A673 (cell line): ENCODE measurements at regions not wholly inside any gene's neighbourhood (a gene's known extent, or its start where the extent isn't known, plus 50 kb on each side); places are given as distances from the start of the nearest gene placed in this dataset.

Experiments used
- CTCF ChIP-seq: fragments of 300-800, 200-600 bp; sonication (generic); conservative IDR thresholded peaks from 2 replicates; pipeline ENCODE4 v1.5.1; 2017; ENCODE audit warnings: low read depth, mild to moderate bottlenecking, antibody characterized with exemption, low read length, moderate library complexity, mixed read lengths
- EZH2 ChIP-seq: fragments of 200-600 bp; sonication (generic); IDR thresholded peaks from 2 replicates; pipeline ENCODE4 v1.6.1; 2017; ENCODE audit warnings: borderline replicate concordance, low read depth, mild to moderate bottlenecking, mixed read lengths, antibody characterized with exemption, low read length; ENCODE audit not compliant: poor library complexity, severe bottlenecking

GRCh38 chr5:61999371-61999770 lies 306.6 kb upstream of the KIF2A start:
- TF ChIP-seq CTCF (no peak), EZH2 (no peak)
